GM23248 (cell line): ENCODE measurements at regions not wholly inside any gene's neighbourhood (a gene's known extent, or its start where the extent isn't known, plus 50 kb on each side); places are given as distances from the start of the nearest gene placed in this dataset.

ENCODE experiments used
- EZH2 ChIP-seq: fragments of 200-600 bp; sonication (generic); IDR thresholded peaks from 2 replicates; pipeline ENCODE4 v1.6.1; 2018; ENCODE audit warnings: antibody characterized with exemption, mild to moderate bottlenecking; ENCODE audit not compliant: insufficient read depth, poor library complexity, severe bottlenecking
- EZH2phosphoT487 ChIP-seq: fragments of 200-600 bp; sonication (generic); IDR thresholded peaks from 2 replicates; pipeline ENCODE4 v1.6.1; 2018; ENCODE audit warnings: antibody characterized with exemption, moderate library complexity, mild to moderate bottlenecking, low read depth; ENCODE audit not compliant: insufficient read depth

DNA sequence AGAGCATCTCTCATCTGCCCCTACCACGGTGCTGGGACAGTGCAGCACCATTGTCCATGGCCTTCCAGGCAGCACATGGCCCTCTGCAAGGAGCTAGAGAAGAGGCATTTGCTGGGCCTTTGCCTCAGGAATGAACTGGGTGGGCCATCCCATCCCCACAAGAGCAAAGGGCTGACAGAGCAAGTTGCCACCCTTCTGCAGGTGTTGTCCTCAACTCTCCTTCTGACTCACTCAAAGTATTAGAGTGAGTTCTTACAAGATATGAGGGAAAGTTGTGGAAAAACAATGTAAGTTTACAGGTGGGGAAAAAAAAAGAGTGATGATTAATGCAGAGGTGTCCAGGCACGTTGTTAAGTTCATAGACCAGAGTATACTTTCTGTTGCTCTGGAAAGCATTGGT, 261.2 kb downstream of the SKIDA1 start:
- TF ChIP-seq EZH2 (no peak), EZH2phosphoT487 (no peak)
